Adipose tissue (tissue), 3 donors: ENCODE measurements at regions not wholly inside any gene's neighbourhood (a gene's known extent, or its start where the extent isn't known, plus 50 kb on each side); places are given as distances from the start of the nearest gene placed in this dataset.

Source experiments
- H3K27ac ChIP-seq: one replicate; pipeline ENCODE4 v1.5.1; 2013; ENCODE audit warnings: low read depth, low read length
- WGBS, 3 donors: extraction: QIAGEN DNeasy Blood & Tissue Kit; methylation state at CpG; one replicate each; pipeline ENCODE4 v1.1.7; 2013; 5-methylcytosine and 5-hydroxymethylcytosine counted together
- donor health status: healthy with polysubstance abuse.
- donor health status: Bipolar disorder and iron deficiency.
- donor health status: healthy.

DNA sequence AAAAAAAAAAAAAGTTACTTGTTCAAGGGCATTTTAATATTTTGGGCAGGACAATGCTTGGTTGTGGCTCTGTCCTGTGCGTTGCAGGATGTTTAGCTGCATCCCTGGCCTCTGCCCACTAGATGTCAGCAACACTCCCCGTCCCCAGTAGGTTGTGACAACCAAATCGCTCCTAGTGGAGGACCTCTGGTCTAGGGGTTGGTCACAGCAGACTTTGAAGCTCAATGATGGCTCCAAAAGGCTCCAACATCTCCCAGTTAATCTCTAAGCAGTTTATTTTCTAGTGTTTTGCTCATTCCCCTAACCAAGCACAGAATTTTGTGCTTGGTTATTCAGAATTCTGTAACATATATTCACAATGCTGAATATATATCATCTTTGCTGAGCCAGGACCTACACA is 67.0 kb downstream of the CHRNA1 start:
- H3K27ac ChIP-seq: no peak overlapping the region
- WGBS, 3 donors: 1 to 2% (median 1%) methylated on average over 3 of the region's 3 CpGs

DNA sequence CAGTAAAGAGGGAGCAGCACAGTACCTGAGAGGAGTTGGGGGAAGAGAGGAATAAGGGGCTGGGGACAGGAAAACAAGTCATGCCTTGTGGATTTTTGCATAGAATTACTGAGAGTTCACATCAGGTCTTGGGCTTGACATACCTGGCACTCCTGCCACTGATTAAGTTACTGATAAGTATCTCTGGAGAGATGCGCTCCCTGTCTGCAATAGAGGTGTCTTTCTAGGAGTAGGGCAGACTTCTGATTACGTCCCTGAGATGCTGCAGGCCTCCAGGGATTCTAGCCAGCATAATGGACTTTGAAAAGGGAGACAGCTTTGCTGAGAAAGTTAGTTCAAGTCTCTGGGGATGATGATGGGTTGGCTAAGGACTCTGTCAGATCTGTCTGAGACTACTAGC is 69.4 kb downstream of the CHRNA1 start:
- H3K27ac ChIP-seq: no peak overlapping the region
- 50 to 77% (median 58%) methylated on average over 2 of the region's 2 CpGs for WGBS, 3 donors

DNA sequence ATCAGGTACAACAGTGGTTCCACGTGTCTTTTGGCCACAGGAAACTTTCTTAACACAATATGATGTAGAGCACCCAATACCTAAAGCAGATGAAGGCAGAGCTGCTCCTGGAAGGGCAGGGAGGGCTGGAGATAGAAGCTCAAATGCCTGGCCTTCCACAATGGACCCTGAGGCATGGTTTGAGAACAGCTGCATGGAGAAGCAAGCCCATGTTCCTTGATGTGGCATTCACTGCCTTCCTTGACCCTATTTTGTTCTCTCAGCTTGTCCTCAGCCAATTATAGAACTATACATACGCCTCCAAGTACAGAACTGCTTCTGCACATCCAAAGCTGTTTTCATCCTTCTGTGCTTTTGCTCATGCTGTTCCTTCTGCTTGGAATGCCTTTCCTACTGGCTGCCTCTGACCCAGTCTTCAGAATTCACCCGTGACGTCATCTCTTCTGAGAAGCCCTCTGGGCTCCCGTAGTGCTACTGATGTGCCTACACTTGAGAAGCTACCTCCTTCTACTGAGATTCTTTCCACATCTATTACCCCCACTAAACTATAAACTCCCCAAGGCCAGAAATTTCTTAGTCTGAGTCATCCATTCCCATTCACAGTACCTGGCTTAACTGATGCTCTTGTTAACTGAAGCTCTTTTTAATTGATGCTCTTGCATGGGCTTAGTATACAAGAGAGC is 69.9 kb downstream of the CHRNA1 start:
- WGBS, 3 donors: 85 to 87% (median 87%) methylated on average over 5 of the region's 5 CpGs

DNA sequence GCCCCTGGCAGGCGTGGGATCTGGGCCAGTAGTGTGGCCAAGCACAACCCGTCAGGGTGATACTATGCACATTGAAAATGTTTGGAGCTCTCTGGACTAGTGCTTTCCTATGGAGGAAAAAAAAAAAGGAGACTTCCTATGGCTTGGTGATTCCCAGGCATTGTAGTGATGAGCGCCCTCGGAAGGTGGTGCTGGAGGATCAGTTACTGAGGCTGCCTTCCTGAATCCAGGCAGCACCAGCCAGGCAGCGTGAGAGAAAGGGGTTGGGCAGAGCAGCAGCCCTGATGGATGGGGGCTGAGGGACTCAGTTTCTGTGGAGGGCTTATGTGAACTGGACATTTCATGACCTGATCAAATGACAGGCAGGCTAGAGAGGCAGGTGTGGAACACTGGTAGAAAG is 70.9 kb downstream of the CHRNA1 start:
- WGBS, 3 donors: 91 to 94% (median 92%) methylated on average over 5 of the region's 5 CpGs
- no peak overlapping the region for H3K27ac ChIP-seq

More for the DNA sequence above, 69.9 kb downstream of the CHRNA1 start:
- no peak overlapping the region for H3K27ac ChIP-seq

DNA sequence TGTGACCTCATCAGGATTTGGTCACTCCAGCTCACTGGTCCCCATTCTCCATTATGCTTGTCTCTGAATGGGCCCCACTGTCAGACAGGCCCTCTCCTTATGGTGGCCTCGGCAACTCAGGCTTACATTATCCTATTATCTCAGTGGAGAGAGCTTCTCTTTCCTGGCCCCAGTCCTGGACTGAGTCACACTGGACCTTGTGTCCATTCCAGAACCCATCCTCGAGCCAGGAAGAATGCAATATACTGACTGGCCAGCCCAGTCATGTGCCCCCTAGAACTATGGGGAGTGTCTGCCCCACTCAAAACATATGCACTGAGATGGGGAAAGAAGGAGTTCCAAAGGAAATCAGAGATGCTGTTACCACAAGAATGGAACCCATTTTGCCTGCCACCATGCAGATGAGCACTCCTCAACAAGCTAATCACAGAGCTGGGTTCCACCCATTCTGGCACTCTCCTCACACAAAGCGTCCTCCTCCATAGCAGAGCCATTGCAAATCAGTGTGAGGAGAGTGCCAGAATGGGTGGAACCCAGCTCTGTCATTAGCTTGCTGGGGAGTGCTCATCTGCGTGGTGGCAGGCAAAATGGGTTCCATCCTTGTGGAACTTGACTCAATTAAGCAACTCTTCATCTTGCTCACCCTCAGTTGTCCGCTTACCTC is 71.9 kb downstream of the CHRNA1 start:
- 70 to 79% (median 78%) methylated on average over 5 of the region's 5 CpGs for WGBS, 3 donors

DNA sequence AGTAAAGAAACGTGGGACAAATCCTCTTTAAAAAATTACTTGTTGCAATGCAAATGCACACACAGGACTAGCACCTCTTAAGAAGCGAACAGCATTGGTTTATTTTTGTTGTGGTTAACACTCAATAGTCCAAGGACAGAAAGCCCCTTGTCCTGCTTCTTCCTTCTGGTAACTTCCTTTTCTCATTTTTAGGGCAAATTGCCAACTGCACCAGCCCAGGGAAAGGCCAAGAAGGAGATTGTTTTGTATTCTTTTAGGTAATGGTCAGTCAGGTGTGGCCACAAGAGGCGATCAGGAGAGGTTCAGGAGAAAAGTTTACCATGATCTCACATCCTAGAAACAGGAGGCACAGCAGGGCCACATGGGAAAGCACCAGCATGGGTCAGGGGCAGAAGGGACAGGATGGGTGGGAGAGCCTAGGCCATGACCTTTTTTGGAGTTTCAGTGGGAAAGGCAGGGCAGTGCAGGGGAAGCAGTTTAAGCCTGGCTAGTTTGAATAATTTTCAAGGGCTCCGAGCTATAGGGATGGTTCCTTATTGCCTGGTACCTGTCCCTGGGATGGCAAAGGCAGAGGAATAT is 73.0 kb downstream of the CHRNA1 start:
- H3K27ac ChIP-seq: no peak overlapping the region
- 64 to 71% (median 65%) methylated on average over 4 of the region's 4 CpGs for WGBS, 3 donors

More for the DNA sequence above, 71.9 kb downstream of the CHRNA1 start:
- no peak overlapping the region for H3K27ac ChIP-seq

DNA sequence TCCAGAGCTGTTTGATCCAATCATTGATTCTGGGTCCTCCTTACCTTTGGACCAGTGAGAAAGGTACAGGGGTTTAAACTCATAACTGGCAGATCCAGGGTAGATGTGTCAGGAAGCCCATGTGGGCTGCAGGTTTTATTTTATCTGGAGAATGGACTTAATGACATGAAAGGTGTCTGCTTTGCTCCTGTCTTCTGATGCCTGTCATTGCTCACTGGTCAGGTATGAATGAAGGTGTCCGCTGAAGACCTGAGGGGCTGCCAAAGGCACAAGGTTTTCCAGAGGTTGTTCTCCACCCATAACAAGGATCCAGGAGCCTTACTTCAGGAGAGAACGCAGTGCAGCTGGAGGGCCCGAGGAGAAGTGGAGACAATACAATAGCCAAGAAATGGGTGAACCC is 74.2 kb downstream of the CHRNA1 start:
- 88 to 94% (median 90%) methylated on average over 3 of the region's 3 CpGs for WGBS, 3 donors

DNA sequence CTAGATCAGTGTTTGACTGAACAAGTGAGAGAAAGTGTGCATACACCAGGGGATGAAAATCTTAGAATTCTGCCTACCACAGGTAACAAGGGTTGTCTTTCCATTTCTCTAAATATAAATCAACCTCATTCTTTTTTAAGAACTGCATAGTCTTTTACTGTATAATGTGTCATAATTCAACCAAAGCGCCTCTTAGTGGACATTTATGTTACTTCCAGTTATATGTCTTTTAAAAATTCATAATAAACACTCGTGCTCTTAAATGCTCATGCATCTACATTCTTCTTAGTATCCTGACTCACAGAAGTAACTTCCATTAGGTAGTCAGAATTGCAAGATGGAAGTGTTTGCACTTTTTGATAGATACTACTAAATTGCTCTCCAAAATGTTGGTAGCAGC is 76.2 kb downstream of the CHRNA1 start:
- no peak overlapping the region for H3K27ac ChIP-seq
- 25 to 29% (median 26%) methylated on average over 2 of the region's 2 CpGs for WGBS, 3 donors

More for the DNA sequence above, 74.2 kb downstream of the CHRNA1 start:
- H3K27ac ChIP-seq: no peak overlapping the region

DNA sequence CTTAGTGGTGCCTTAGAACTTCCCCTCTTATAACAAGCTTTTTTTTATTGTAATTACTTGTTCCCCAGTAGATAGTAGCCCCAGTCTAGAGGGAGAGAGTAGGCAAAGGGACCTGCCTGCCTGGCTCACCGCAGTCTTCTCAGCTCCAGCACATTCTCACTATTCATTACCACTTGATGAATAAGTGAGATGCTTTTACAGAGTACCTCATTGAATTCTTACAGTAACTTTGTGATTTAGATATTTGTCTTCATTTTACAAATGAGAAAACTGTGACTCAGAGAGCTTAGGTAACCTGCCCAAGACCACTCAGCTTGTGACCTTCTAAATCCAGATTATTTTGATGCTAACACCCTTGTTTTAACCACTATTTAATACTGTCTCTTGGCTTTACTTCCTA is 77.8 kb downstream of the CHRNA1 start:
- 87 to 90% (median 88%) methylated on average over 1 of the region's 1 CpG for WGBS, 3 donors

DNA sequence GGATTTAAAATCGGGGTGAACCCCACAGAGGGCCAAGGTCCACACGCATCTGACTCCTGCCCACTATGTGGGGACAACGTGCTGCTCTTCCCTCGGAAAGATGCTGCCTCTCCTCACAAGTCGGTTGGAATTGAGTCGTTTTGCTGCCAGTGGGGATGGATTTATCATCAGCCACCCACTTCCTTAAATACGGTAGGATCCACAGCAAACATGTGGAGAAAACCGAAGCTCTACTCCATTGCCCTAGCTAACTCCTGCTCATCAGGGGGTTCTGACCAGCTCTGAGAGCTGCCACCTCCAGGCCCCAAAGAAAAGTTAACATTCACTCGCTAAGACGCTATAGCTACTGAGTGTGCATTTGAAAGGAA is 80.9 kb downstream of the CHRNA1 start:
- WGBS, 3 donors: 3 to 8% (median 5%) methylated on average over 10 of the region's 10 CpGs

More for the DNA sequence above, 77.8 kb downstream of the CHRNA1 start:
- H3K27ac ChIP-seq: no peak overlapping the region

DNA sequence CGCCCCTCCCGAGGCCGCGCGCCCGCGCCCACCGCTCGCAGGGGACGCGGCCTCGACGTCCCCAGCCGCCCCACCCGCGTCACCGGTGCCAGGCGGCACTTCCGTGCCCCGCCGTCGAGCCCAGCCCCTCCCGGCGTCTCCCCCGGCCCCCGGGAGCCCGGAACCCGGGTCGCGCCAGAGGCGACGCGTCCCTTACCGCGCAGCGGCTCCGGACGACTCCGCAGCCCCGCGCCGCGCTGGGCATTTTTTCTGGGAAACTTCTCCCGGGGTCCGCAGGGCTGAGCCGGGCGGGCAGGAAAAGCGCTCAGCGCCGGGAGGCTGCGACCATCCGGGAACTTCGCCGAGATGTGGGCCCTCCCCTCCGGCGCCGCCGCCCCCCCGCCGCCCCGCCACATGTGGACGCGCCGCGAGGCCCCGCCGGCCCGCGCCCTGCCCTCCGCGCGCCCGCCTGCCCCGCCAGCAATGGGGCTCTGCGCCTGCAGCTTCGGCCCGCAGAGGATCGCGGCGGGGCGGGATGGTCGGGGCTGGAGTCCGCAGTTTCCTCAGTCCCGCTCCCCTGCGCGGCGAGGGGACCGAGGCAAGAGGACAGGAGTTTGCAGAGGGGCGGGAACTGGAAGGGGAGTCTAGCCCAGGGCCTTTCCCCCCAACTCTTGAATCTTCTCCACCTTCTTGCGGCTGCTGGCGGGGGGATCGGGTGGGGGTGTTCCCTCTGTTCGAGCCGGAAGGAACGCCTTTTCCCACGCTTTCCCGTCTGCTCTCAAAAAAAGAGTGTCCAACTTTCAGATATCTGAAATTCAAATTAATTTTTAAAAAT is 81.5 kb downstream of the CHRNA1 start:
- peak overlapping the region; percentile 20 for H3K27ac ChIP-seq
- WGBS, 3 donors: 0 to 1% (median 0%) methylated on average over 62 to 96 of the region's 97 CpGs

More for the DNA sequence above, 80.9 kb downstream of the CHRNA1 start:
- no peak overlapping the region for H3K27ac ChIP-seq

DNA sequence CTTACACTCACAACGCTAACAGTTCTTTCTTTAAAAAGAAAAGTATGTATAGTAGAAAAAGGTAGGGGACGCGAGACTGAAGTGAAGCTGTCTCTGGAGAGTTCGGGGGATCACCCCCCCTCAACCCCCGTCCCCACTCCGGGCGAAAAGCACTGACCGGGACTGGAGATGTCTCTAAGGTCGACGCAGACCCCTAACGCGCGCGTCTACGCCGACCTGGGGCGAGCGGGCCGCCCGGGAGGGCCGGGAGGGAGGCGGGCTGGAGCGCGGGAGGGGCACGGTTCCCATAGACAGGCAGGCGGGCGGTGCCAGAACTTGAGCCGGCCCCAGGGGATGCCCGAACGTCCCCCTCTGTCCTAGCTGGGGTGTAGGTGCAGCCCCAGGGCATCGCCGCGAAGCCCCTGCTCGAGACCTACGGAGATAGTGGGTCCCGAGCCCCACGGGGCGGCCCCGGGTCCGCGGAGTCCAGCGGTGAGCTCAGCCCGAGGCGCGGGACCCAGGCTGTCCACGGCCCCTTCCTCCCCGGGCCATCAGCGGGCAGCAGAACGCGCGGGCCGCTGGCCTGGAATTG is 82.2 kb downstream of the CHRNA1 start:
- H3K27ac ChIP-seq: no peak overlapping the region
- WGBS, 3 donors: 0 to 1% (median 0%) methylated on average over 43 to 52 of the region's 52 CpGs

DNA sequence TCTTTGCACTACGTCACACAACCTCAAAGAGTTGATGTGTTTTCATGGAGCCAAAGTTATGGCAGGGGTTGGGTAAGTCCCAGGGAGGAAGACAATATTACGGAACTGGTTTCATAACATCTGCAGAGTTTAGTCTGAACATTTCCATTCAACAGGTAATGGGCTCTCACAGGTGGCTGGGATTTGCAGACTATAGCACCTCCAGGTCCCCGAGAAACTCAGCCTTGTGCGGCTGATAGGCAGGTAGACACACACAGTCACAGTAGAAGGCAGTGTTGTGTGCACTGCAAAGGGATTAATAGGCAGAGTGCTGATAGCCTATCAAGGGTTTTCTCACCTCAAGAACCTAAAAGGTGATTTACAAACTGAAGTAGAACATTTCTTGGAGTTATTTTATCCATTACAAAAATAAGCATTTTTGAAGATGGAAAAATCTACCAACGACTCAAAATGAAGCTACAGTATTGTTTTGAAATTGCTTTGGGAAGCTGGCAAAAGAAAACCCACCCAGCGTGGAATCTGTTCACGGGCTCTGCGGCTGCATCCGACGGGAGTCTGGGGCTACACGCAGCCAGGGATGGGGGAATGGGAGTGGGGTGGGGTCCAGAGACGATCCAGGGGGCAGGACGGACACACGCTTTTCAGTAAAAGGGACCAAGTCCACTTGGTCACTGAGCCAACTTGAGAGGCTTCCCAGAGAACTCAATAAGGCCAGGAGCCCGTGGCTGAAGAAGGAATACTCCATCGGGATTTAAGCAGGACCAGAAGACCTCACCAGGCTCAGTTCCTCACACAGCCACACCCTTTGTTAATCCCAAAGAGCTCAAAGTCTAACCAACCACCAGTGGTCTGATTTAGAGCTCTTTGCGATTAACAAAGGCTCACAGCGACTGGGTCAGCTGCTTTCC is 82.9 kb downstream of the CHRNA1 start:
- no peak overlapping the region for H3K27ac ChIP-seq
- WGBS, 3 donors: 31 to 49% (median 38%) methylated on average over 18 of the region's 18 CpGs

DNA sequence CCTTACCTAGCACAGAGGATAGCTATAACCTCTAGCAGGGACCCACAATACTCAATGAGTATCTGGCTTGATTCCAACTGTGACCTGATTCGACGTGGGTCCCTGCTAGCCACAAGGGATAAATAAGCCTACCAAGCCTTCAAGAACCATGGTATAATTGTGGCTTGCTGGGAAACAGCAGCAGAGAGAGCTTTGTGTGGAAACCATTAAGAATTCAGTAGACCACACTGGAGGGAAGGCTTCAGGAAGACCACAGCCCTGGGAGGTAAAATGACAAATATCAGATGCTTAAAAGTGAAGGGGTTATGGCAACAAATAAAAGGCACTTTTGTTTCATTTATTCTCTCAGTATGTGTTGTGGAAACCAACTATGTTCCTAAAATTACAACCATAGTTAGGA is 82.6 kb upstream of the WIPF1 start:
- WGBS, 3 donors: 43 to 64% (median 45%) methylated on average over 2 of the region's 2 CpGs

DNA sequence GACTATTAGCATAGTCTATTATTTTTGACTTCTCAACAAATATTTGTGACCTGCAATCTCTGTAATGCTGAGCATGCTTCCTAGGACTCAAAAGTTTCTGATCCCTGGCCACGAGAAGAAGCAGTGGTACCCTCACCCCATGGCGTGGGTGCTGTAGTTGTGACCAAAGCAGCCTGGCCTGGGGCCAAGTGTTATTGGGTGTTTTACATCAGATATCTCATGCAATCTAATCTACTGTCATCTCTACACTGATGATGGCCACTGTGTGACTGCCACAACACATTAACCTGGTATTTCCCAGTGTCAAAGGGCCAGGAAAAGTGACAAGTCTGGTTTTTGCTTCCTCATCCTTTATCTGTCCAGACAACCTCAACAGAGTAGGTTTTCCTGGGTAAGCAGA is 80.8 kb upstream of the WIPF1 start:
- 84 to 93% (median 89%) methylated on average over 2 of the region's 2 CpGs for WGBS, 3 donors

More for the DNA sequence above, 82.6 kb upstream of the WIPF1 start:
- no peak overlapping the region for H3K27ac ChIP-seq

DNA sequence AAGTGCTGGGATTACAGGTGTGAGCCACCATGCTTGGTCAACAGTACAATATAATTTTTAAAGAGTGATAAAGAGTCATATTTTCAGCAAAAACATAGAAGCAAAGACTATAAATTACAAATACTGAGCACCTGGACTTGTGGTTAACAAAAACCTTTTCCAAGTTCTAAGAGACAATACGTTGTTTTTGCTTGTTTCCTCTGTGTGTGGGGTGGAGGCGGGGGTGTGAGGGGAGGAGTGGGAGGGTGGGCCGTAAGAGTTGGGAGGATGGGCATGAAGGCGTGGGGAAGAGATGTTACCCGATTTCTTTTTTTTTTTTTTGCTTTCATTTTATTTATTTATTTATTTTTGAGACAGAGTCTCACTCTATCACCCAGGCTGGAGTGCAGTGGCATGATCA is 78.0 kb upstream of the WIPF1 start:
- 90 to 92% (median 91%) methylated on average over 5 of the region's 5 CpGs for WGBS, 3 donors
- H3K27ac ChIP-seq: no peak overlapping the region

More for the DNA sequence above, 80.8 kb upstream of the WIPF1 start:
- no peak overlapping the region for H3K27ac ChIP-seq

DNA sequence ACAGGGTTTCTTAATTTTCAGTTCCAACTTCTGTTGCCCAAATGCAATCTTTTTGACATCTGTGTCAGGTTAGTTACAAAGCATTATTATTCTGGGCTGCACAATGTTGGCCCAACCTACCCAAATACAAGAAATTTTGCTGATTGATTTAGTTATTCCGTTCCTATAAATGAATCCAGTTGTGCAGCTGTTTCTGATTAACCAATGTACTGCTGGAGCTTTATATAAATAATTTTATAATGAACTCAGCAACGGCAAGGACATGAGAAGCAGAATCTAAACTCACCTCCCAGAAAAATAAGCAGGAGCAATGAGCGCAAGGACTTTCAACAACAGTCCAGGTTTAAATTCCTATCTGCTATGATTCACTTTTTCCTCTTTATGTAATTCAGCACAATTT is 76.3 kb upstream of the WIPF1 start:
- 67 to 80% (median 76%) methylated on average over 3 of the region's 3 CpGs for WGBS, 3 donors
- H3K27ac ChIP-seq: no peak overlapping the region

DNA sequence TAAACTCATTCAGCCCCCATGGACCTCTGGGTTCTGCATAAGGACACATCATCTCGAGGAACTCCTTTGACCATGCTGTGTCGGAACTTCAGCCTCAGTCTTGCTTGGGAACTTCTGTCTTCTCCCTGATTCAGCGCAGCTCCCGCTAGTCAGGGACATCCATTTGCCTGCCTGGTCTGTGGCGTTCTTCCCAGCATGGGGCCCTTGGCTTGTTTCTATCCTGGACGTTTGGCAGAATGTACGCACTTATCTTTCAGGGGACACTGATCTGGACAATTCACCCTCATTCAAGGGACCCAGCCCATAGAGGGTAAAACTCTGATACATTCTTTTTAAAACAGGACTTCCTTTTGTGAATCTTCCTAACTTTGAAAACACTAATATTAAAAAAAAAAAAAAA is 75.8 kb upstream of the WIPF1 start:
- H3K27ac ChIP-seq: no peak overlapping the region
- WGBS, 3 donors: 84 to 90% (median 88%) methylated on average over 7 of the region's 7 CpGs
